CD14-positive monocyte (primary cell): ENCODE measurements at regions not wholly inside any gene's neighbourhood (a gene's known extent, or its start where the extent isn't known, plus 50 kb on each side); places are given as distances from the start of the nearest gene placed in this dataset.
A peak's percentile ranks its signal among the peaks of the same experiment; 100 is the strongest.

ENCODE experiments used
- DNase-seq, 3 donors: peaks; one replicate each; pipeline ENCODE4 v3.0.0-alpha.2; 2011 to 2022
- H2AFZ ChIP-seq: 2 replicates; pipeline ENCODE4 v1.6.0; 2012; ENCODE audit warnings: mild to moderate bottlenecking, low read depth, low read length, inconsistent platforms; ENCODE audit not compliant: insufficient read depth, poor library complexity, severe bottlenecking
- H3K27ac ChIP-seq, 2 donors: 1 replicate in 1 of 2; 2 replicates in 1 of 2; pipeline ENCODE4 v1.5.1; 2012 to 2013; ENCODE audit warnings: low read length in 2 of 2, control low read depth in 1 of 2, inconsistent platforms in 1 of 2, low read depth in 1 of 2, mild to moderate bottlenecking in 1 of 2
- H3K27me3 ChIP-seq, 2 donors: one replicate each; pipeline versions ENCODE4 v1.6.0 to v1.6.1; 2011 to 2013; ENCODE audit warnings: low read length in 2 of 2; ENCODE audit not compliant: control insufficient read depth in 2 of 2, insufficient read depth in 2 of 2
- H3K36me3 ChIP-seq, 2 donors: replicated peaks in 1 of 2; 1 replicate in 1 of 2; 2 replicates in 1 of 2; pipeline versions ENCODE4 v1.5.1 to v1.6.1; 2012 to 2013; ENCODE audit warnings: low read length in 2 of 2, control low read depth in 1 of 2, inconsistent platforms in 1 of 2, mild to moderate bottlenecking in 1 of 2; ENCODE audit not compliant: insufficient read depth in 2 of 2, control insufficient read depth in 1 of 2
- H3K4me1 ChIP-seq, 2 donors: 1 replicate in 1 of 2; 2 replicates in 1 of 2; pipeline versions ENCODE4 v1.5.1 to v1.6.1; 2012 to 2013; ENCODE audit warnings: low read length in 2 of 2, control low read depth in 1 of 2, inconsistent platforms in 1 of 2, mild to moderate bottlenecking in 1 of 2, moderate library complexity in 1 of 2; ENCODE audit not compliant: insufficient read depth in 2 of 2, control insufficient read depth in 1 of 2
- H3K4me2 ChIP-seq: replicated peaks from 2 replicates; pipeline ENCODE3; 2012; ENCODE audit warnings: low read length, moderate library complexity, mild to moderate bottlenecking; ENCODE audit not compliant: poor library complexity, severe bottlenecking; ENCODE audit errors: extremely low read depth
- H3K4me3 ChIP-seq, 3 experiments: fragments of 200-600 bp in 1 of 3; sonication (generic) in 1 of 3; replicated peaks in 1 of 3; 1 replicate in 2 of 3; 2 replicates in 1 of 3; pipeline ENCODE4 v1.5.1; 2011 to 2013; ENCODE audit warnings: low read length in 3 of 3, mild to moderate bottlenecking in 3 of 3, control low read depth in 2 of 3, low read depth in 2 of 3, inconsistent platforms in 1 of 3, moderate library complexity in 1 of 3
- H3K79me2 ChIP-seq: 2 replicates; pipeline ENCODE4 v1.6.0; 2012; ENCODE audit warnings: mild to moderate bottlenecking, control low read depth, inconsistent platforms, low read length, moderate library complexity; ENCODE audit not compliant: insufficient read depth
- H3K9ac ChIP-seq: 2 replicates; pipeline ENCODE4 v1.6.0; 2017; ENCODE audit warnings: low read length, mild to moderate bottlenecking; ENCODE audit not compliant: insufficient read depth, poor library complexity, severe bottlenecking
- H3K9me3 ChIP-seq, 2 donors: replicated peaks in 1 of 2; 1 replicate in 1 of 2; 2 replicates in 1 of 2; pipeline versions ENCODE4 v1.5.1 to v1.6.1; 2012 to 2013; ENCODE audit warnings: low read length in 2 of 2, control low read depth in 1 of 2; ENCODE audit not compliant: control insufficient read depth in 1 of 2, insufficient read depth in 1 of 2
- H4K20me1 ChIP-seq: 2 replicates; pipeline ENCODE4 v1.6.0; 2012; ENCODE audit warnings: mild to moderate bottlenecking, low read length, control low read depth, moderate library complexity; ENCODE audit not compliant: insufficient read depth
- H3K27ac Mint-ChIP-seq, 7 donors: one replicate each; pipeline ENCODE4 v1.8.0; 2020; ENCODE audit warnings: mild to moderate bottlenecking in 7 of 7, mixed read lengths in 7 of 7, moderate library complexity in 6 of 7, inconsistent platforms in 2 of 7
- H3K27me3 Mint-ChIP-seq, 3 donors: one replicate each; pipeline ENCODE4 v1.8.0; 2021 to 2022; ENCODE audit warnings: low read depth in 3 of 3, mild to moderate bottlenecking in 3 of 3, mixed read lengths in 3 of 3, moderate library complexity in 3 of 3, inconsistent platforms in 1 of 3
- H3K36me3 Mint-ChIP-seq, 2 donors: one replicate each; pipeline ENCODE4 v1.8.0; 2020; ENCODE audit warnings: mixed read lengths in 2 of 2, inconsistent platforms in 1 of 2, mild to moderate bottlenecking in 1 of 2
- H3K4me1 Mint-ChIP-seq: one replicate; pipeline ENCODE4 v1.8.0; 2020; ENCODE audit warnings: mild to moderate bottlenecking, mixed read lengths
- H3K4me3 Mint-ChIP-seq, 2 donors: one replicate each; pipeline ENCODE4 v1.8.0; 2020; ENCODE audit warnings: mild to moderate bottlenecking in 2 of 2, mixed read lengths in 2 of 2, moderate library complexity in 1 of 2
- H3K9me3 Mint-ChIP-seq, 7 donors: one replicate each; pipeline ENCODE4 v1.8.0; 2020 to 2022; ENCODE audit warnings: mixed read lengths in 7 of 7, mild to moderate bottlenecking in 6 of 7, moderate library complexity in 6 of 7, inconsistent platforms in 2 of 7
- WGBS: methylation state at CpG from one replicate; pipeline ENCODE4 v1.1.5; 2013; ENCODE audit warnings: missing lambda C conversion rate; ENCODE audit not compliant: insufficient coverage; 5-methylcytosine and 5-hydroxymethylcytosine counted together
- intact Hi-C, 2 donors: fragments of 100-400 bp; cut with micrococcal nuclease; formaldehyde crosslinking; loops; one replicate each; pipeline versions ENCODE4 v1.15.0 to v1.15.1; 2023
- TF ChIP-seq, protein P1 (sequence below): fragments of 200-600 bp; IDR thresholded peaks from one replicate; pipeline ENCODE4 v1.8.0; 2022; ENCODE audit warnings: antibody characterized with exemption, mild to moderate bottlenecking

DNA sequence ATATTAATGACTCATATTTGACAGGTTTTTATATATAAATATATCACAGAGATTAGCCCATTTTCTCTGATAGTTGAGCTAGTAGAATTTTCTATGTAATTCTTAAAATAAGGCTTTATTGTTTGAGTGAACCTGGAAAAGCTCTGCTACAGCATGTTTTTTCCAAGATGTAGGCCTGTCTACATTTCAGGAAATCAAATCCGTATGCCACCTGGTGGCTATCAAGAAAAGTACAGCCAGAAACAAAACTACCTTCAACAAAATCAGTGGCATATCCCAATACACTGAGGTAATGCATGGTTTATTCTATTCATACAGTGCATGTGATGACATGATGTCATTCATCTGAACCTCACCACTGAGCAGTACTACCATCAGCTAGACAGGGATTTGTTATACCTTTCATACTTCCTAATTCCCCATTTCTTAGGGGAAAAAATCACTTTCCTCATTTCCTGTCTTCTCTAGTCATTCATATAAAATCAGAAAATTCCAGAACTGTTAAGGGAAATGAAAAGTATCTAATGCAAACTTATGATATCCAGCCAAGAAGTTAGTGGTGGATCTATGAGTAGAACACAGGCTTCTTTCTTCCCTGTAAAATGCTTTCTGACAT is 310.4 kb upstream of the SYT4 start:
- no peak overlapping the region for H3K9ac ChIP-seq
- H3K9me3 ChIP-seq: no peaks in the 10 kb centered on the region
- peaks cover 0 to 2% (median 1%) of the 10 kb centered on the region in 3 donors for H3K27me3 Mint-ChIP-seq
- peak in 2 of 3 donors; percentile 0 to 8 for DNase-seq
- no peaks in the 10 kb centered on the region for H3K27me3 ChIP-seq
- no peak overlapping the region for H3K27ac Mint-ChIP-seq
- H3K36me3 Mint-ChIP-seq: no peaks in the 10 kb centered on the region
- WGBS: no CpG with 5 or more reads among the region's 1 CpG
- H3K36me3 ChIP-seq: no peaks in the 10 kb centered on the region
- no peak overlapping the region for H3K4me3 Mint-ChIP-seq
- H3K9me3 Mint-ChIP-seq: no peaks in the 10 kb centered on the region
- H2AFZ ChIP-seq: no peak overlapping the region
- H3K4me1 Mint-ChIP-seq: no peaks in the 10 kb centered on the region
- no peaks in the 10 kb centered on the region for H3K4me1 ChIP-seq
- H3K4me2 ChIP-seq: no peak overlapping the region
- TF ChIP-seq, protein P1, sequence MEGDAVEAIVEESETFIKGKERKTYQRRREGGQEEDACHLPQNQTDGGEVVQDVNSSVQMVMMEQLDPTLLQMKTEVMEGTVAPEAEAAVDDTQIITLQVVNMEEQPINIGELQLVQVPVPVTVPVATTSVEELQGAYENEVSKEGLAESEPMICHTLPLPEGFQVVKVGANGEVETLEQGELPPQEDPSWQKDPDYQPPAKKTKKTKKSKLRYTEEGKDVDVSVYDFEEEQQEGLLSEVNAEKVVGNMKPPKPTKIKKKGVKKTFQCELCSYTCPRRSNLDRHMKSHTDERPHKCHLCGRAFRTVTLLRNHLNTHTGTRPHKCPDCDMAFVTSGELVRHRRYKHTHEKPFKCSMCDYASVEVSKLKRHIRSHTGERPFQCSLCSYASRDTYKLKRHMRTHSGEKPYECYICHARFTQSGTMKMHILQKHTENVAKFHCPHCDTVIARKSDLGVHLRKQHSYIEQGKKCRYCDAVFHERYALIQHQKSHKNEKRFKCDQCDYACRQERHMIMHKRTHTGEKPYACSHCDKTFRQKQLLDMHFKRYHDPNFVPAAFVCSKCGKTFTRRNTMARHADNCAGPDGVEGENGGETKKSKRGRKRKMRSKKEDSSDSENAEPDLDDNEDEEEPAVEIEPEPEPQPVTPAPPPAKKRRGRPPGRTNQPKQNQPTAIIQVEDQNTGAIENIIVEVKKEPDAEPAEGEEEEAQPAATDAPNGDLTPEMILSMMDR: peak; percentile 78
- intact Hi-C loops: no loop called here
- no peaks in the 10 kb centered on the region for H4K20me1 ChIP-seq
- H3K79me2 ChIP-seq: no peaks in the 10 kb centered on the region
- no peak overlapping the region for H3K4me3 ChIP-seq
- H3K27ac ChIP-seq: no peak overlapping the region

DNA sequence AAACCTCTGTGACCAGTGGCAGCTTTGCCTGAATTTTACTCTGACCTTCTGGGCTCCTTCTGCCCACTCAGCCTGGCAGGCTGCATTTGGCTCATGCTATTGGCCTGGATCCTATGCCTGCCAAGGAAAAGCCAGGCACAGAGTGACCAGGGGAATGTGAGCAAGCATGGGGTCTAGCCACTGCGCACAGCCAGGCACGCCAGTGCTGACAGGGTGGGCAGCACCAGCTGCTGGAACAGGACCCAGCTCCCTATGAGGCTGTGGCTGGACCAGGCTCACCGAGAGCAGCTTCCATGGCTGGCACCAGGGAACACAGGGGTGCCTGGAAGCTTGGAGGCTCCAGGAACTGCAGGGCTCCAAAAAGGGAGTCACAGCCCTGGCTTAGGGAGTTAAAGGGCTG is 311.5 kb upstream of the SYT4 start:
- no peak overlapping the region for H3K4me2 ChIP-seq
- no peak overlapping the region for H3K9ac ChIP-seq
- no peak overlapping the region for H3K4me3 ChIP-seq
- no peaks in the 10 kb centered on the region for H3K9me3 Mint-ChIP-seq
- H3K27ac Mint-ChIP-seq: no peak overlapping the region
- H3K36me3 Mint-ChIP-seq: no peaks in the 10 kb centered on the region
- 95% methylated on average over 3 of the region's 3 CpGs for WGBS
- no peaks in the 10 kb centered on the region for H3K27me3 ChIP-seq
- TF ChIP-seq, protein P1: no peak
- no peaks in the 10 kb centered on the region for H3K9me3 ChIP-seq
- no peak overlapping the region for H3K27ac ChIP-seq
- H2AFZ ChIP-seq: no peak overlapping the region
- DNase-seq: no peak
- no peak overlapping the region for H3K4me3 Mint-ChIP-seq
- no peaks in the 10 kb centered on the region for H3K79me2 ChIP-seq
- intact Hi-C loops: no loop called here
- H3K4me1 Mint-ChIP-seq: no peaks in the 10 kb centered on the region
- no peaks in the 10 kb centered on the region for H3K36me3 ChIP-seq
- no peaks in the 10 kb centered on the region for H3K4me1 ChIP-seq
- peaks cover 0 to 1% (median 0%) of the 10 kb centered on the region in 3 donors for H3K27me3 Mint-ChIP-seq
- no peaks in the 10 kb centered on the region for H4K20me1 ChIP-seq
